Stimulated activated CD8-positive, alpha-beta memory T cell treated with anti-CD3 and anti-CD28 coated beads, Interleukin-7, amount 100 ng/mL, for 24 hours (primary cell): ENCODE measurements at regions not wholly inside any gene's neighbourhood (a gene's known extent, or its start where the extent isn't known, plus 50 kb on each side); places are given as distances from the start of the nearest gene placed in this dataset.

ENCODE experiments used
- DNase-seq: peaks from one replicate; pipeline ENCODE4 v3.0.0-alpha.2; 2020; ENCODE audit warnings: low read depth

DNA sequence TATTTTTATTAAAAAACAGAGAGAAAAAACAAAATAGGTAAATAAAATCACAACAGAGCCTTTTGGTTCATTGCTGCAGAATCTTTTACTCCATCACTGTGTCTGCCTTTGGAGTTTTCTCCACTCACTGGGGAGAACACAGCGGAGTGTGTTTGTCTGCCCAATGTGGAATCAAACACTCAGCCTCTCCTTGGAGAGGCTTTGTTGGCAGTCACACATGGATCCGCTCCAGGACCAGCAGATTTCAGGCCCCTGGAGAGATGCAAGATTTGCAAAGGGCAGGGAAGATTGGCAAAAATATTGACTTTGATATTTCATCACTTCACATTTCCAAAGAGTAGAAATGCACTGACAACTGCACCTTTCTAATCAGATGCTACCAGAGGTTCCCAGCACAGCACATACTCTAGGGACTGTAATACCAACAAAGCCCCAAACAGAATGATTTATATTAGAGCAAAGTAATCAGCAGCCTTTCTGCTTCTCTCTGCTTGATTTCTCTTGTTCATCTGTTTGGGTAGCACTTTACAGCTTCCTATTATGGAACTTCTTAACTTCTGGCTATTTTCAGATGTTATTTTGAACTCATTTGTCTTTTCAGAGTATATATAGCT lies 1898.8 kb upstream of the PIK3C3 start:
- no peak for DNase-seq

DNA sequence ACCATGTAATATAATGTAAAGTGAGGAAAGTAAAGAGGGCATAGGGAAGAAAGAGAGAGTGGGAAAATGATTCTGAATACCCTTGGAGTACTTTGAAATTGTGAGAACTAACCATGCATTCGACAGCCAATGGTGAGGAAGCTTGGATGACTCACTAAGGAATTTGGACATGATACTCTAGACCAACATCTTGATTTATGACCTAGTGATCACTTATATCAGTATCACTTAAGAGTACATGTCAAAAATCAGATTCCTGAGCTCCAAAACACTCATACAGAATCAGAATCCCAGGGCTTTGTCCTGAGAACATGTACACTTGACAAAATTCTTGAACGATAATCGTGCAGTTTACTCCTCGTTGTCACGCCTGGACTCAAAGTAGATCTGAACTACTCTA lies 1899.8 kb upstream of the PIK3C3 start:
- no peak for DNase-seq

DNA sequence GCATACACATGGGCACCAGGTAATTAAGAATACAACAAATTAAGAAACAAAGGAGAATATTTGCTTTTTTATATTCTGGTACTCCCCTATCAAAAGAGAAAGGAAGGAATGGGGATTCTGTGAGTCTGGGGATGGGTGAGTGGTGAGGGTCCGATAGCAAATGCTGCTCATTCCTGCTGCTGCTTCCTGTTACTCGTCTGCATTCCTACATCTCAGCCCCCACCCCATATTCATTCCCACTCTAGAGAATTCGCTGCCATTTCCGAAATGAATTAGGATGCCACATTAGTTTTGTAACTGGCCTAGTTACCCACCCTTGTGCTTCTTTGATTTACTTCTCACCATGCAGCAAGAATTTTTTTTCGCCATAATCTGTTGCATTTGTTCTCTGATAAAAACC lies 1905.3 kb upstream of the PIK3C3 start:
- DNase-seq, result no peak

DNA sequence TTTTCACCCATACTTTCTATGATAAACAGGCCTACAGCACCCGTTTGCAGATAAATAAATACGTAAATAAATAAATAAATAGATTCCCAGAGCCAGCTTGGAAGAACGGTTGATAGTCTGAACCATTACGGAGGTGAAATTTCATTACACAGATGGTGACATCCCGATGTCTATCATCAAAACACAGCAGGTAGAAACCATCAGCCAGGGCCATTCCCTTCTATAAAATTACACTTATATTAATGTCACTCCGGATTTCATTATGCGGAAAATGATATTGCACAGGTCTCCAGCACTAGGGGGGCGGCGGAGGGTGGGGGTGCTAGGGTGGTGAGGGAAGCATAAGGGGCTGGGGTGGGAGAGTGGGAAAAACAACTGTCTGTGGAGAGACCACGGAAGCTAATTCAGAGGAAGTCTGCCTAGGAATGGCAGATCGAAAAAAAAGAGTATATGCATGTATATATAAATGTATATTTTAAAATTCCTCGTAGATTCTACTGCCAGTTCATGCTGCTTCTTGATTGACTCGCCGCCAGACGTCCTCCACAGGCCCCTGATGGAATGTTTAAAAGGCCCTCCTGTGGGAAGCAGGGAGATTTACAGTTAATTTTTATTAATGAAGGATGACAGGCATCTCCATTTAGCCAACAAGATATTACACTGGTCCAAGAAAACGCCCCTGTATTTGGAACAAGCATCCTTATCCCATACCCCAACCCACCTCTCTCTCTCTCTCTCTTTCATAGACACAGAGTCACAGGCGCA lies 1906.0 kb upstream of the PIK3C3 start:
- DNase-seq, result no peak

DNA sequence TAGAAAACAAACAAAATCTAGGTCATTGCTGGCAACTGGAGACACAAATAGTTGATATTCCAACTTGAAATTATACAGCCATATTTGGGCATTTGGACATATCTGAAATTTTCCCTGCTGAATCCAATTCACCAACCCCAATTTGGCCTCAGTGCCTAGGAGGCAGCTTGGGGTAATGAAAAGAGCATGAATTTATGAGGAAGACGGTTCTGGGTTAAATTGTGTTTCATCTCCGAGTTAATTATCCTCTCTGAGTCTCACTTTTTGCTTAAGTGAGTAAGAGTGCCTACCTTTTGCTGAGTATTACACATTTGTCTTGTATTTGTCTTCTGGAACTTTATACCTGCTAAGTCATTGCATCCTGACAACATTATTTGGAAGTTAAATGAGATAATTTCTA lies 1906.8 kb upstream of the PIK3C3 start:
- no peak for DNase-seq

DNA sequence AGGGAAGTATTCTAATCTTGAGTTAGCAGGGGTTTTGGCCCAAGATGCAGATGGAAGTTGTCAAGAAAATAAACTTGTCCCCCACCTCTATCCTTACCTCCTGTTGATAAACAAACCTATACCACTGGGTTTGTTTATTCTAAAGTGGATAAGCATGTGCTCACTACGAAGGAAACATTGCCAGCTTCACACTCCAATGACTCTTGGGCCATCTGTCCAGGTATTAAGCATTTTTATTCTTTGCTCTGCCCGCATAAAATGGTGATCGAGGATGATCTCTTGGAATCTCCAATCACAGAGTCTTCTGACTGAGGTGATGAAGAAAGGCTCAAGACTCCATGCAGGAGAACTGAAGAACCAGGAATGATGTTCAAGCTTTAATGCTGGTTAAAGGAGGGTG lies 1908.4 kb upstream of the PIK3C3 start:
- no peak for DNase-seq

DNA sequence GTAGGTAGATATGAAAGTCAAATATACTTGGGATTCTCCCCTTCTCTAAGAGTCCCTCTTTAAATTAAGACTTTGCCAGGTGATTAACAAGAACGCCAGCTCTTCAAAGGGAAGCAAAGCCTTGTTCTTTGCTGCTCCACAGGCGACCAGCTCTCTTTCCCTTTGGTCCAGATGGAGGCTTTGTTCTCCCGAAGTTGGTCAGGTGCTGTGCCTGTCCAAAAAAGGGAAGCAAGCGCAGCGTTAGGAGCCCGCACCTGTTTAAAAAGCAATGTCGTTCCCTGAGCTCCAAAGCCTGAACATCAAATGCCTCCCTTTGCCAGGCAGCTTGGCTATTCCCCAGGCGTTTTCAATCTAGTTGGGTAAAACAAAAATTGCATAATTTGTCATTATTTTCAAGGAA lies 1913.1 kb upstream of the PIK3C3 start:
- no peak for DNase-seq

DNA sequence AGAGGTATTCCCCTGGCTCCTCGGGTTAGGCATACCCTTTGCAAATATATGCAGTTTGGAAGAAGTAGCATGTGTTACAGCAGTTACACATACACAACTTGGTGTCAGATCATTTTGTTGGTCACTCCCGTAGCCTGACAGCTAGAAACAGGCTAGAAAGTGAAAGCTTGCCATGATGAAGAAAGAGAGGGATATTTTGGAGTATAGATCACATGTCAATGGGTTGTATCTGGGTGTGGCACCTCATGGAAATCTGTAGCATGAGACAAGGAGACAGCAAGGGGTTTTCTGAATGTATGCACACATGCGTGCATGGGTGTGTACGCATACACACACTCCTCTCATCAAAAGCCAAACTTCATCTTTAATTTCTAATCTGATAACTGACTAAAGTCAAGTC lies 1914.5 kb upstream of the PIK3C3 start:
- no peak for DNase-seq

DNA sequence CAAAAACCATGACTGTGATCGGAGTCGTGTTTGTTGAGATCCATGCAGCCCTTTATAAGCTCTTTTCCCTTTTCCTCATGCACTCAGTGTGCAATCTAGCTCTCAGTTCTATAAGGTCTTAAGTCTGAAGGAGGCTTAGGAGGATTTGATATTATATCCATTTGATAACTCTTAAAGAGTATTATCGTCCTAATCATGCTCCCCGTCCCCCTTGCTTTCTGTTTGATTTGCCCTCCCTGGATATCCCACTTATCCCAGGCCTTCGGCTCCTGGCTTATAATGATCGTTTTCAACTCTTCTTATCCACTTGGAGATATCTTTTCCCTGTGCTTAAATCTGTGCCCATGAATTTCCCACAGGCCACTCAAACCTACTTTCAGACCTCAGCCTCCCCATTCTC lies 1917.7 kb upstream of the PIK3C3 start:
- no peak for DNase-seq

DNA sequence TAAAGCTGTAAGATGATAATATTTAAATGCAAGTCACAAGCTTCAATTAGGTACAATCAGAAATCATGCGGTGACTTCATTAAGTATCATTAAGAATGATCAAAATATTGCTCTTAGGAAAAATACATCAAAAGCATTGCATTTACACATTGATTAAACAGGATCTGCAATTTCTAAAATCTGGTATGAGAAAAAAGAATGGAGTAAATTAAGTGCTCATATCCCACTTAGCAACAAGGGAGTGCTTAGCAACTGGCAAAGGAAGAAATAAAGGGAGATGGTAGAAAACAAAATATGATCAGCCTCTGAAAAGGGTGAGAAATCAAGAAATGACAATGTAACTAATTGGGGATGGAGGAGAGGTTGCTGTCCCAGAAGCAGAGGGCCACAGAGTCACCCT lies 1918.2 kb upstream of the PIK3C3 start:
- no peak for DNase-seq

DNA sequence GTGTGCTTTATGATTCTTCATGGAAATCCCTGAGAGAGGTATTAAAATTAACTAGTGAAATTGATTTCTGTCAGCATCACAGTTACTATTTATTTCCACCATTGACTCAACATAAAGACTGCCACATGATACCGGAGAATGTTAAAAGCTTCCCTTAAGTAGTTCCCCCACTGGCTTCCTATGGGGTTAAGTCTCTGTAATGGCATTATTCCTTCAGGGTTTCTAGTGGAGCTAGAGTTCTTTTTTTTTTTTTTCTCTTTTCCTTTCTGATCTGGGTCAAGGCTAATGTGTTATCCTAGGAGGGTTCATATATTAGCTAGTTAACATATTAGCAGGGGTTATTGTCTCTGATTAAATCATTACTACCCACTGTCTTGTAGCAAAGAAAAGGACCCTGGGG lies 1919.1 kb upstream of the PIK3C3 start:
- DNase-seq, result no peak

DNA sequence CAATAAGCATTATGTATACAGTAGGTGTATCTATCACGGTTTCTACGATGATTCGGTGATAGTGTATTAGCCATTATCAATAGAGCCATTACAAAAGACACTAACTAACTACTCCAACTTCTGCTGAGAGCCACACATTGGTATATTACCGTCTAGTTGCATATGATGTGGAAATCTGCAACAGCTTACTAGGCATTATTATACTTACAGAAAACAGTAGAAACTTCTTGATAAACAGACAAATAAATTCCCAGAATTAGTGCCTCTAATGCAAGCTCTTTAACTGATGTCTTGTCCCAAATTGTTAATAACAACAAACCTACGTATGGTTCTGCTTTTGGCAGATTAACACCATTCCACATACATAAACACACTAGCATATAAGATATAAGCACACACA lies 1923.0 kb upstream of the PIK3C3 start:
- DNase-seq, result no peak

DNA sequence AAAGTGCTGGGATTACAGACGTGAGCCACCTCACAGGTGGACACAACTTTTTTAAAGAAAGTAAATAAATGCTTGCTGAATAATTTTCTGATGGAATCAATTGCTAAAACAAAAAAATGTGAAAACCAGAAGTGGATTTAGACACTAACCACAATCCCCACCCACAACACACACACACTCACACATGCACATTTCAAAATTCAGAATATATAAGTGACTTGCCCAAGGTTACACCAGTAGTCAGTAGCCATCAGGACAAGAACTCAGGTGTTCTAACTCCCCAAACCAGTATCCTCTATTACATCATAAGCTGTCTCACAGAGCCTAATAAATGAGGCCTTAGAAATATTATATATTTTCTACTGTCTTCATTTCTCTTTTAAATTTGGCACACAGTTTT lies 1923.6 kb upstream of the PIK3C3 start:
- no peak for DNase-seq

DNA sequence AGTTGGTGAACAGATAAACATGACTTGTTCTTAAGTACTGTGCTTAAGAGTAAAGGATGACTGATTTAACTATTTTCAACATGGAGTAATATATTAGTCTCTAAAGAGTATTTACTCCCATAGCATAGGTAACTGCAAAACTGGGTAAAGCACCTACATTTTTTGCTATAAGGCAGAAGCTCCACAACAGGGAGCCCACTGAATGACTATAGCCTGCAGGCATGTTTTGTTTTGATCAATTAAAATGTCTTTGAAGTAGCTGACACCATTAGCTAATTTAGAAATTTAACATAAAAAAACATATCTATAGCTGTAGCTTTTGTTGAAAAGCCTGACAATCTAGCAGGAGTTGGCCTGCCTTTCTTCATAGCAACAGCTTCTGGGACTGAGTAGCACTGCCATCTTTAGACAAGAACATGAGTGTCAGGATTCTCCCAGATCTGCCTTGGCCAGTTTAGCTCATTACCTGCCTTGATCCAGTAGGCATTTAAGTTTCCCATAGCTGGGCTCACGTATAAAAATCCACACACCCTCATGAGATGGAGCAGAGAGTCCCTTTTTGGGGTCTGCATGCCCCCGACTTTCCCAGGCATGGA lies 1935.1 kb upstream of the PIK3C3 start:
- DNase-seq, result no peak

DNA sequence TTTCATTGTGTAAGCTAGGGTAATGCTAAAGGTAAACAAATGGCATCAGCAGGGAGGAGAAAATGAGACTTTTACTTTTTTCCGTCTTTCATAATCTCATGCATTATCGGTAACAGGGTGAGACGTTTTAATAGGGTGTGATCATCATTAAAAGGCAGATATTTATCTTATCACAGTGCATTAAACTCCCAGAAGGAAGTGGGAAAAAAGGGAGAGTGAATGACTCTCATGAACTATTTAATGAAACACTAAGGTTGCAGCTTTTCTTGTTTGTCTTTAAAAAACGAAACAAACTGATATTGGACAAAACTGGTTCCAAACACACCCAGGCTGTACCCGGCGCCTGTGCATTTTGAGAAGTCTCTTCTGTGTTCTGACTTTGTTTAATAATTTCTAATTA lies 1936.8 kb upstream of the PIK3C3 start:
- DNase-seq, result no peak

DNA sequence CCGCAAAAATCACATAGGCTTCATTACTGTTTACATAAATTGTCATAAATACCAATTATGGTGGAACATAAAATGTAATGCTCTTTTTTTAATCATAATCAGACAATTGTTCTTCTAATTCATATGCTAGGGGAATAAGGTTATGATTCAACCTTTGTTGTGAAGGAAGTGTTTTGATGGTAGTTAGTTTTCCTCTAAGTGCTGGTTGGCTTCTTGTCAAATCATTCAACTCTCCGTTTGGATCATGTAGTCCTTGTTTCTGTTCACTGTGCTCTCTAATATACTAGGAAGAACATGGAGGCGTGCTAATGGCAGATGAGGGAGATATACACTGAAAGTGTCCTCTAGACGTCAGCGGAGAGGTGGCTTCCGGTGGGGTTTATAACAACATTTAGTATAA lies 1938.0 kb upstream of the PIK3C3 start:
- DNase-seq, result no peak

DNA sequence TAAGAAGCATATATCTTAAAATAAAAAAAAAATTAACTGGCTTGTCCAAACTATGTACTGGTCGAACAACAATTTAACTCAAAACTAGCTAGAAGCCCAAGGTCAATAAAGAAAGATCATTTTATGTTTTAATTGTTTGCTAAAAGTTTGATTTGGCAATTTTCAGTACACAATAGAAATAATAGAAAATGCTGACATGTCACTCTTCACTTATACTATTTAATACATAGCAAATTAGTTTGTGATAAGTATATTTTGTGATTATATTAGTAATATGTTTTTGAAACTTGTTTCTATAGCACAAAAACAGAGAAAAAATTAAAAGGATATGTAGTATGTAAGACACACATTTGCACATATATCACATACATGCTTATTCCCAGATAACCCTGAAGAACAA lies 1938.6 kb upstream of the PIK3C3 start:
- DNase-seq, result no peak

DNA sequence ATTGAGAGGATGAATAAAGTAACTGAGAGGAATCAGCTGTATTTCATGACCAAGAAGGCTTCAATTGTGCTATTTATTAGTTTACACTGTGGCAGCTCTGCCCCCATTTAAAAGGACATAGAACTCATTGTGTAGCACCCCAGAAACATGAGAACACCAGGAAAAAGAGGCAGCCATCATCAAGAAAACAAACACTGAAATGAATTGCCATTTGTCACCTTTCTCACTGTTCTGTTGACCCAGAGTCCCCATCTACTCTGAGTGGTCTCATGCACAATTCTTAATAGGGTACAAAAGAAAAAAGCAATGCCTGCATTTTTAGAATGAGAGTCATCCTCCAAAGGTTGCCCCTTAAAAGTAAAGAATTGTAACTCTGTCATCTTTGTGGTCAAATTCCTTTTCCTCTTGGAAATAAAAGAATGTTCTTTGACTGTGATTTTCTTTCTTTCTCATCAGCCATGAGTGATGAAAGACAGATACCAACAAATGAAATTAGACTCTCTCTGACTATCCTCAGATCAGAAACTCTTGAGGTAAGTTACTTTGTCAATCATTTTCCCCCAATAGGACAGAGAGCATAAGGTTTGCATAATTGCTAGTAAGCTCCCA lies 1941.9 kb upstream of the PIK3C3 start:
- DNase-seq, result no peak

DNA sequence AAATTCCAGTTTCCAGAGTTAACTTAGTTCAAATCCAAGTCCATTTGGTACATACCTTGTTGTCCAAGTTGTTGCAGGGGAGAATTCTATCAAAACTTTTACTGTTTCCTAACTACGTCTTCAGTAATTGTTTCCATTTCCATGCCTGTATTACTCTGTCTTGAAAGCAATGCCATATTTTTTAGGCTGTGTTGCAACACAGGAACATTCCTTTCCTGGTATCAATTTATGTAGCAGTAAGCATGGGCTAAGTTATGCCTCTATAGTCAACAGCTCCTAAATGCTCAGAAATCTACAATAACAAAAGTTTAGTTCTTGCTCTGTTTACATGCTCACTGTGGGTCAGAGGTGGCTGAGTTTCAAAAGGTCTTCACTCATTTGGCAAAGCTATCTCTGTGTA lies 1943.8 kb upstream of the PIK3C3 start:
- DNase-seq, result no peak

DNA sequence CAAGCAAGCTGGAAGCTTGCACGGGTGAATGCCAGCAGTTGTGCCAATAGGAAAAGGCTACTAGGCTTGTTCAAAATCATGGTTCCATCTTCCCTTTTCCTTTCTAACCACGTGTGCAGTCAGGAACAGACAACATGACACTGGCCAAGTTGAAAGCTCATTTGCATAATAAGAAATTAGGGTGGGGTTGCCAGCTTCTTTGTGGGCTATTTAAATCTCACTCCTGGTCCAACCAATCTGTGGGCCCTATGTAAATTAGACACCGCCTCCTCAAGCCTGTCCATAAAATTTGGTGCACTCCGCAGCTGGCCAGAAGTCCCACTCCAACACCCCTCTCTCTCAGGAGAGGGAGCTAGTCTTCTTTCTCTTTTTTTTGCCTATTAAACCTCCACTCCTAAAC lies 1948.4 kb upstream of the PIK3C3 start:
- DNase-seq, result no peak

DNA sequence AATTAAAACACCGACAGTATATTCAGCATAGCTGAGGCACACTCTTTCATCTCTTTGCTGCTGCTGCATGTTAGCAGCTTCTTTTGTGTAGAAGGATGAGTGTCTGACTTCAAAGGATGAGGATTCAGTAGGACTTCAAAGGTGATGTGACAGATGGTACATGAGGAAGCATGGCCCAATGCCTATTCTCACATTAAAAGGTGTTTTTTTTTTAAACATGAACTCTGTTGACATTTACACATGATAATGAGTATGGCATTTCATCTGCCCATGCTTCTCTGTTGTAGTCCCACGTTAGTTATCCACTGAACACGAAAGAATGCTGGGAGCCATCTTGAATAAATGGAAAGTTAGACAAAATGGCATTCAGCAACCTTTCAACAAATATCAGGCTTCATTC lies 1950.8 kb upstream of the PIK3C3 start:
- DNase-seq, result no peak

DNA sequence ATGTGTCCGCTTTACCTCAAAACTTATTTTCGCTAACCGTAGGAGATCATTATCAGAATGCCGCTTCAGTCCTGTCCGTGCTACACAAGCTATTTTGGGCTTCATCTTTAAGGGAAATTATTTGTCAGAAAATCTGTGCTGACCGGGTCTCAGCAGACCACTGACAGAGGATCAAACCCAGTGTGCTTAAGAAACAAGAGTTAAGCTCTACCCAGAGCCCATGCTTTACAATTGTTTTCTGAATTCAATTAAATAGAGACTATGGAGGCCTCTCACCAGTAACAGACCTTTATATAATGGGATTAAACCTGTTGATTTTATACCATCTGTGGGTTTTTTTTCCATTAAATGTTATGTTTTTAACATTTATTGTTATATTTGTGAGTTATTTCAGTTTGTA lies 1956.7 kb upstream of the PIK3C3 start:
- no peak for DNase-seq

DNA sequence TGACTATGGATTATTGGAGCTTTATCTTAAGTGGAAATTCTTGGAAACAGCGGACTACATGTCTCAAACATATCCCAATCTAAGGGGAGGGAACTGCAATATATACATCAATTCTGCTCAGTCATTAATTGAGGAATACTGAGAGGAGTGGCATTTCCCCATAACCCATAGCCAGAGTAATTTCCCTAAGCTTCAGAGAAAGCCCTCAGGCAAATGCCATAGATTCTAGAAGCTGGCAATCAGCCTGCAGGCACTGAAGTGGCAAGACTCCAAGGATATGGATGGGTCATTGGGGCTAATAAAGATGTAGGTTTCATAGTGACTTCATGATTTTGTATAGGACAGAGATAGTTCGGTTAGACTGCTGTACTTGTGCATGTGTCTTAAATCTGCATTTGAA lies 1960.5 kb upstream of the PIK3C3 start:
- DNase-seq, result no peak
